Choroid plexus epithelial cell (primary cell): ENCODE measurements at regions not wholly inside any gene's neighbourhood (a gene's known extent, or its start where the extent isn't known, plus 50 kb on each side); places are given as distances from the start of the nearest gene placed in this dataset.

Source experiments
- DNase-seq: peaks from one replicate; pipeline ENCODE4 v3.0.0-alpha.2; 2010; ENCODE audit warnings: low read depth
- H3K4me3 ChIP-seq: 2 replicates; pipeline ENCODE4 v1.5.1; 2011; ENCODE audit warnings: low read depth, mild to moderate bottlenecking, control low read depth, low read length, moderate library complexity
- CTCF ChIP-seq: conservative IDR thresholded peaks from 2 replicates; pipeline ENCODE4 v1.5.1; 2011; ENCODE audit warnings: low read depth, mild to moderate bottlenecking, control low read depth, inconsistent platforms, low read length, moderate library complexity

GRCh38 chr6:104321301-104321700 is 538.4 kb downstream of the HACE1 start:
- TF ChIP-seq CTCF: no peak
- DNase-seq: no peak

GRCh38 chr6:104320896-104321295 is 538.8 kb downstream of the HACE1 start:
- no peak for TF ChIP-seq CTCF
- H3K4me3 ChIP-seq: no peak overlapping the region
- no peak for DNase-seq

More at GRCh38 chr6:104321301-104321700, 538.4 kb downstream of the HACE1 start:
- H3K4me3 ChIP-seq: no peak overlapping the region

GRCh38 chr6:104312851-104313250 is 546.9 kb downstream of the HACE1 start:
- DNase-seq: no peak
- TF ChIP-seq CTCF: no peak
- H3K4me3 ChIP-seq: no peak overlapping the region

- peak; percentile 19 for DNase-seq
- TF ChIP-seq CTCF: no peak
- H3K4me3 ChIP-seq: no peak overlapping the region
These were observed 553.5 kb downstream of the HACE1 start for GRCh38 chr6:104306211-104306610.

- TF ChIP-seq CTCF: no peak
- no peak overlapping the region for H3K4me3 ChIP-seq
- DNase-seq: no peak
These were observed 554.5 kb downstream of the HACE1 start for GRCh38 chr6:104305206-104305605.

GRCh38 chr6:104301951-104302350 is 557.8 kb downstream of the HACE1 start:
- no peak for TF ChIP-seq CTCF
- no peak overlapping the region for H3K4me3 ChIP-seq
- no peak for DNase-seq

- DNase-seq: no peak
- H3K4me3 ChIP-seq: no peak overlapping the region
- TF ChIP-seq CTCF: no peak
These were observed 573.1 kb downstream of the HACE1 start for GRCh38 chr6:104286641-104287040.
